Activated T-cell treated with anti-CD3 and anti-CD28 coated beads, Interleukin-2, amount 50 U/mL, for 4 hours (primary cell): ENCODE measurements at regions not wholly inside any gene's neighbourhood (a gene's known extent, or its start where the extent isn't known, plus 50 kb on each side); places are given as distances from the start of the nearest gene placed in this dataset.

Experiments used
- ATAC-seq, 2 donors: fragments of 200-7000 bp; cut with Tn5 transposase; one replicate each; pipeline ENCODE4 v1.10.0; 2021
- DNase-seq: peaks from one replicate; pipeline ENCODE4 v3.0.0-alpha.2; 2020
- H3K27me3 Mint-ChIP-seq: one replicate; pipeline ENCODE4 v1.8.0; 2021; ENCODE audit warnings: low read depth, mixed read lengths
- H3K36me3 Mint-ChIP-seq: one replicate; pipeline ENCODE4 v1.8.0; 2022; ENCODE audit warnings: mixed read lengths; ENCODE audit not compliant: insufficient read depth
- H3K4me1 Mint-ChIP-seq: one replicate; pipeline ENCODE4 v1.8.0; 2021; ENCODE audit warnings: low read depth, mixed read lengths
- H3K4me3 Mint-ChIP-seq: one replicate; pipeline ENCODE4 v1.8.0; 2021; ENCODE audit warnings: mild to moderate bottlenecking, moderate library complexity, mixed read lengths
- H3K9me3 Mint-ChIP-seq: one replicate; pipeline ENCODE4 v1.8.0; 2021; ENCODE audit warnings: mixed read lengths

- Mint-ChIP-seq H3K9me3 (peaks cover 3% of the 10 kb centered on the region), H3K27me3 (no peaks in the 10 kb centered on the region), H3K36me3 (no peaks in the 10 kb centered on the region), H3K4me1 (no peaks in the 10 kb centered on the region), H3K4me3 (no peak overlapping the region)
- ATAC-seq (no peak), DNase-seq (no peak)
Observed at GRCh38 chr7:8906396-8907075, 473.1 kb downstream of the NXPH1 start.

- no peak overlapping the region for H3K4me3 Mint-ChIP-seq
- DNase-seq = no peak
- no peaks in the 10 kb centered on the region for H3K9me3 Mint-ChIP-seq
- H3K4me1 Mint-ChIP-seq = no peaks in the 10 kb centered on the region
- H3K27me3 Mint-ChIP-seq = no peaks in the 10 kb centered on the region
- no peak for ATAC-seq
- H3K36me3 Mint-ChIP-seq = no peaks in the 10 kb centered on the region
Observed at GRCh38 chr7:8908889-8909288, 475.5 kb downstream of the NXPH1 start.

DNA sequence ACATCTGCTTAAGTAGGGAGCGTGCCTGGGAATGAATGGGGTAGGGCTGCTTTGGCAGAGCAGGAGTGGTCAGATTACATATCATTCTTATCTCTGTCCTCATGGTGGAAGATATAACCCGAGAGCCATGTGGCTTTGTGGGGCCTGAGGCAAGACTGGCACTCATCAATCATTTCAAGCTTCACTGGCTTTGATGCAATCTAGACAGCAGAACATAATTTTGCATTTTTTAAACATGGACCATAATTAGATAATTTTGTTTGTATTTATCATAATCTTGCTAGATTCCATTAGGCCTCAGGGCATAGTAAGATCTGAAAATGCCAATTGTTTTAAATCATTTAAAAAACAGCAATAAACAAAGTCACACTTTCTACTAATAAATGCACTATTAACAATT, 480.3 kb downstream of the NXPH1 start:
- Mint-ChIP-seq H3K36me3 (no peaks in the 10 kb centered on the region), H3K4me1 (no peaks in the 10 kb centered on the region), H3K9me3 (peaks cover 6% of the 10 kb centered on the region), H3K4me3 (no peak overlapping the region), H3K27me3 (no peaks in the 10 kb centered on the region)
- ATAC-seq = no peak
- DNase-seq = no peak

DNA sequence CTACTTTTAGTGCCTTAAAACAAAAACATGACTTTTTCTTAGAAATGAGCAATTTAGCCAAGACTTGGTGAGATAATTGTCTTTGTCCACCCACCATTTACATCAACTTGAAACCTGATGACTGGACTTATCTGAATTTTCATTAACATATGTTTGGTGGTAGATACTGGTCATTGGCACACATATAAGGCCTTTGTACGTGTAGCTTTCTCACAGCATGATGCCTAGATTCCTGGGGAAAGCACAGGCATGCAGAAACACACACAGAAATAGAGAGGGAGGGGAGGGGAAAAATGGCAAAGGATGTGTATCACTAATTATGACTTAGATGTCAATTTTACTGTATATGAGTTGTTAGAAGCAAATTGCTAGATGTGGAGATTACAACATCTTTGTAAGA, 488.4 kb downstream of the NXPH1 start:
- ATAC-seq = no peak
- H3K9me3 Mint-ChIP-seq = peaks cover 10% of the 10 kb centered on the region
- no peaks in the 10 kb centered on the region for H3K36me3 Mint-ChIP-seq
- H3K4me1 Mint-ChIP-seq = no peaks in the 10 kb centered on the region
- no peak for DNase-seq
- no peak overlapping the region for H3K4me3 Mint-ChIP-seq
- no peaks in the 10 kb centered on the region for H3K27me3 Mint-ChIP-seq

DNA sequence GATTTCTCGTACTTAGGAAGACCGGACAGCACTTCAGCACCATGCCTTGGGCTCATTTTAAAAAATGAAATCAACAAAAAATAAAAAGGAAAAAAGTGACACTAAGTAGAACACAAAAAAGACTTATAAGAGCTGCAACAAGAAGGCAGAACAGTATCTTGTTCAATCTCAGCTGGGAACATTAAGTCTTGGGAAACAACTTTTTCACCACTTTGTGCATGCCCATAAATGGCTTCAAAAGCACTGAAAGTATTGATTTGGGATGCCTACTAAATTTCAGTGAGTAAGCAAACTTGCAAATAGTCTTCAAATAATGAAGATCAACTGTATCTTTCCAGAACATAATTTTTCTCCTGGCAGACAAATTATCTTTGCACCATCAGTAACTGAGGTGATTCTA, 489.3 kb downstream of the NXPH1 start:
- no peaks in the 10 kb centered on the region for H3K4me1 Mint-ChIP-seq
- H3K9me3 Mint-ChIP-seq = peaks cover 10% of the 10 kb centered on the region
- H3K36me3 Mint-ChIP-seq = no peaks in the 10 kb centered on the region
- DNase-seq (no peak), ATAC-seq (no peak)
- no peak overlapping the region for H3K4me3 Mint-ChIP-seq
- H3K27me3 Mint-ChIP-seq = no peaks in the 10 kb centered on the region

GRCh38 chr7:8923164-8923806, 489.9 kb downstream of the NXPH1 start:
- ATAC-seq (no peak), DNase-seq (no peak)
- H3K27me3 Mint-ChIP-seq = no peaks in the 10 kb centered on the region
- H3K4me3 Mint-ChIP-seq = no peak overlapping the region
- H3K36me3 Mint-ChIP-seq = no peaks in the 10 kb centered on the region
- H3K9me3 Mint-ChIP-seq = peaks cover 9% of the 10 kb centered on the region
- H3K4me1 Mint-ChIP-seq = no peaks in the 10 kb centered on the region

GRCh38 chr7:8931906-8932646, 498.7 kb downstream of the NXPH1 start:
- Mint-ChIP-seq H3K9me3 (no peaks in the 10 kb centered on the region), H3K4me3 (no peak overlapping the region), H3K4me1 (no peaks in the 10 kb centered on the region), H3K36me3 (no peaks in the 10 kb centered on the region), H3K27me3 (no peaks in the 10 kb centered on the region)
- DNase-seq (no peak), ATAC-seq (no peak)

GRCh38 chr7:8932751-8933150, 499.3 kb downstream of the NXPH1 start:
- Mint-ChIP-seq H3K4me3 (no peak overlapping the region), H3K4me1 (no peaks in the 10 kb centered on the region), H3K27me3 (no peaks in the 10 kb centered on the region), H3K9me3 (no peaks in the 10 kb centered on the region), H3K36me3 (no peaks in the 10 kb centered on the region)
- ATAC-seq = no peak
- no peak for DNase-seq

DNA sequence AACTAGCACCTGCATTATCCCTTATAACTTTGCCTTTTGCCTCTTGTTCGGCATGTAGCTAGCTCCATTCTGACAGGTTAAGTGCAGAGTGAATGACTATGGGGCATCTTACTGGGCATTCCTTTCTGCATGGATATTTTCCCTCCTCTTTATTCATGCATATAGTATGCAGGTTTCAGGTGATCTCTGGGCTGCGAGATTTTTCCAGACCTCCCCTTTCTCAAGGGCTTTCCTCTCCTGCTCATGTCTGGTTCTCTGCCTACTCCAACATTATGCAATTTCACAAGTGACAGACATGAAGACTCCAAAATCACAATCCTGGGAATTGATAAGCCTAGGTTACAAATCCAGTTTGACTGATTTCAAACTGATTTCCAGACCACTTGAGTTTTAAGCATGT, 503.8 kb downstream of the NXPH1 start:
- no peaks in the 10 kb centered on the region for H3K36me3 Mint-ChIP-seq
- peaks cover 13% of the 10 kb centered on the region for H3K9me3 Mint-ChIP-seq
- no peaks in the 10 kb centered on the region for H3K4me1 Mint-ChIP-seq
- no peaks in the 10 kb centered on the region for H3K27me3 Mint-ChIP-seq
- DNase-seq = no peak
- ATAC-seq = no peak
- H3K4me3 Mint-ChIP-seq = no peak overlapping the region

DNA sequence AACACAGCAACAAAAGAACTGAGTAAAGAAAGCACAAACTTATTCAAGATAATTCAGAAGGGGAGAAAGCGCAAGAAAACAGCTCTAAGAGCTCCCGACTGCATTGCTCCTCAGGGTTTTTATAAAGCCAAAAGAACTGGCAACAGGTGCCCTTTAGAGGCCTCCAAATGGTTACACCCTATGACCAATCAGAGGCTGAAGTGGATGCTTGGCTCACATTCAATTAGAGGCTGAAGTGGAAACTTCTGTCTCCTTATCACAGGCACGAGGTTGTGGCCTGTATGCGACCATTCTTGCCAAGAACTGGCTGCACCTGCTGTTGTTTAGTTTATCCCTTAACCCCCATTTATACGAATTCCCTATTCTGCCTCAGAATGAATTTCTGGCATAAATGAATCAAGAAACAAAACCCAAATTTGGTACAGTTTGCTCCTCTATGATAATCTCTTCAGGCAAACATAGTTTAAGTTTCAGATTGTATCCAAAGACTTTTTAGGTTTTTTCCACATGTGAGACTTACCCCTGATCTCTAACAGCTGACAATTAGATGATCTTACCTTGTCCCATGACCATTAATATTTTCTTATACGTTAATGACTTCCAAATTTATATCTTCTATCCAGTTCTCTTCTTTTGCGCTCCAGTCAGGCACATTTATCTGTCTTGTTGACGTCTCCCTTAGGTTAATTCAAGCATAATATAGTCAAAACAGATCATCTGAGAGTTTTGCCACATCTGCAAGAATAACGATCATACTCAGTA, 504.8 kb downstream of the NXPH1 start:
- ATAC-seq (no peak), DNase-seq (no peak)
- H3K9me3 Mint-ChIP-seq = peaks cover 18% of the 10 kb centered on the region
- no peaks in the 10 kb centered on the region for H3K36me3 Mint-ChIP-seq
- no peaks in the 10 kb centered on the region for H3K4me1 Mint-ChIP-seq
- no peaks in the 10 kb centered on the region for H3K27me3 Mint-ChIP-seq
- no peak overlapping the region for H3K4me3 Mint-ChIP-seq

DNA sequence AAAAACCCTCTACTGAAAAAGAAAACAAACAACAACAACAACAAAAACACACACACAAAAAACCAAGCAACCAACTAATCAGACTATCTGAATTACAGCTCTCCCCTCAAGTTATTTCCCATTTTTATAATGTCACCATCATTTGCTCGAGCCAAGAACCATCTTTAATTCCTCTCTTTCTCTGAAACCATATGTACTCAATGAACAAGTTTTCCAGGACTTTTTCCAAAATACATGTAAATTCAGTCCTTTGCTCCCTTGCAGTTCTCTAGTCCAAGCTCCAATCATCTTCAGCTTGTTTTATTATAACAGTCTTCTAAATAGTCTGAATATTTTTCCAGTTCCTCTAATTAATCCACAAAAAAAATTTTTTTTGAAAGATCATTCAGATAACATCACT, 506.0 kb downstream of the NXPH1 start:
- Mint-ChIP-seq H3K4me1 (no peaks in the 10 kb centered on the region), H3K4me3 (no peak overlapping the region), H3K27me3 (no peaks in the 10 kb centered on the region), H3K36me3 (no peaks in the 10 kb centered on the region), H3K9me3 (peaks cover 19% of the 10 kb centered on the region)
- ATAC-seq (no peak), DNase-seq (no peak)

DNA sequence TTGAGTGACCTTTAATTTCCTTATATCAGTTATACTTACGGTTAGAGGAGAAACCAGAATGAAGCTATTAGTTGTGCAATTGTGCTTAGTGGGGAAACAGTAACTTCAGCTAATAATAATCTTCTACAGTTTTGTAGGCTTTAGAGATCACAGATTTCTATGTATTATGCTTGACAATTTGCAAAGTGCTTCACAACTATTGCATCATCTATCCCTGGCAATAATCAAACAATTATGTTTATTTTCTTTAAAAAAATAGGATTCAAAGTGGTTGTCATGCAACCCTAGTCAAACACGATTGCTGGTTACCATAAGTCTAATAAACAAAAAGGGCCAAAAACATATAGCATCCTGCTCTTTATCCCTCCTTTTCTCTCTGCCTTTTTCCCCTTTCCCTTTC, 530.3 kb downstream of the NXPH1 start:
- Mint-ChIP-seq H3K9me3 (peaks cover 9% of the 10 kb centered on the region), H3K27me3 (no peaks in the 10 kb centered on the region), H3K4me1 (no peaks in the 10 kb centered on the region), H3K36me3 (no peaks in the 10 kb centered on the region), H3K4me3 (no peak overlapping the region)
- ATAC-seq (no peak), DNase-seq (no peak)

- no peaks in the 10 kb centered on the region for H3K36me3 Mint-ChIP-seq
- no peak for ATAC-seq
- peaks cover 9% of the 10 kb centered on the region for H3K9me3 Mint-ChIP-seq
- H3K4me3 Mint-ChIP-seq = no peak overlapping the region
- DNase-seq = no peak
- H3K4me1 Mint-ChIP-seq = no peaks in the 10 kb centered on the region
- no peaks in the 10 kb centered on the region for H3K27me3 Mint-ChIP-seq
Observed at GRCh38 chr7:8965177-8965576, 531.8 kb downstream of the NXPH1 start.

- Mint-ChIP-seq H3K36me3 (no peaks in the 10 kb centered on the region), H3K4me1 (no peaks in the 10 kb centered on the region), H3K9me3 (peaks cover 10% of the 10 kb centered on the region), H3K4me3 (no peak overlapping the region), H3K27me3 (no peaks in the 10 kb centered on the region)
- ATAC-seq (no peak), DNase-seq (no peak)
Observed at GRCh38 chr7:8973601-8974000, 540.2 kb downstream of the NXPH1 start.
